Activated gamma-delta T cell treated with anti-CD3 and anti-CD28 coated beads, Interleukin-2, amount 50 U/mL, for 16 hours (primary cell): ENCODE measurements at regions not wholly inside any gene's neighbourhood (a gene's known extent, or its start where the extent isn't known, plus 50 kb on each side); places are given as distances from the start of the nearest gene placed in this dataset.
"Not testable (repeated sequence)": the region's sequence is repeated elsewhere in the genome, so short reads cannot be mapped to it uniquely, and the experiment has no call there.

ENCODE experiments used
- DNase-seq: peaks from one replicate; pipeline ENCODE4 v3.0.0-alpha.2; 2020; ENCODE audit warnings: low read depth

DNA sequence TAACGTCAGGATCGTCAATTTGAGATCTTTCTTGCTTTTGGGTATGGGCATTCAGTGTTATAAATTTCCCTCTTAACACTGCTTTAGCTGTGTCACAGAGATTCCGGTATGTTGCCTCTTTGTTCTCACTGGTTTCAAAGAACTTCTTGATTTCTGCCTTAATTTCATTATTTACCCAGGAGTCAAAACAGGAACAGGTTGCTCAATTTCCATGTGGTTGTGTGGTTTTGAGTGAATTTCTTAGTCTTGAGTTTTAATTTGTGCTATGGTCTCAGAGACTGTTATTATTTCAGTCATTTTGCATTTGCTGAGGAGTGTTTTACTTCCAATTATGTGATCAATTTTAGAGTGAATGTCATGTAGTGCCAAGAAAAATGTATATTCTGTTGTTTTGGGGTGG, 153.1 kb downstream of the PCDH17 start:
- DNase-seq, result no peak

DNA sequence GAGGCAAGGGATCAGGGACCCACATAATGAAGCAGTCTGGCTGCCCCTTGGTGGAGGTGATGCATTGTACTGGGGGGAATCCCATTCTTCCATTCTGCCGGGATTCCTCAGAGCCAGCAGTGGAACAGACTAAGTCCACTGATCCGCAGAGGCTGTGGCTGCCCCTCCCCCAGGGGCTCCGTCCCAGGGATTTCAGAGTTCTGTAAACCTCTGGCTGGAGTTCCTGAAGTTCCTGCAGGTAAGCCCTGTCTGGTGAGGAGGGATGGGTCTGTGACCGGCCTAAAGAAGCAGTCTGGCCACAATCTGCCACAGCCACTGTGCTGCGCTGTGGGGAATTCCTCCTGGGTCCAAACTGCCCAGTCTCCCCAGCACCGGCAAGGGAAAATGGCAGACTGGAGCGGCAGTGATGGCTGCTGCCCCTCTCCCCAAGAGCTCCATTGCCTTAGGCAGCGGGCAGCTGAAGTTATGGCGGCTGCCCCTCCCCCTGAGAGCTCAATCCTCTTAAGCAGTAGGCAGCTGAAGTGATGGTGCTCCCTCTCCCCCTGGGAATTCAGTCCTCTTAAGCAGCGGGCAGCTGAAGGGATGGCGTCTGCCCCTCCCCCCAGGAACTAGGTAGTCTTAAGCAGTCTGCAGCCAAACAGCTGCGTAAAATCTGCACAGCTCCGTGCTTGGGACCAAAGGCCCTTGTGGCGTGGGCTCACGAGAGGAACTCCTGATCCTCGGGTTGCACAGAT, 155.7 kb downstream of the PCDH17 start:
- DNase-seq, result no peak

GRCh38 chr13:57799624-57800023, 168.1 kb downstream of the PCDH17 start:
- DNase-seq, result no peak

DNA sequence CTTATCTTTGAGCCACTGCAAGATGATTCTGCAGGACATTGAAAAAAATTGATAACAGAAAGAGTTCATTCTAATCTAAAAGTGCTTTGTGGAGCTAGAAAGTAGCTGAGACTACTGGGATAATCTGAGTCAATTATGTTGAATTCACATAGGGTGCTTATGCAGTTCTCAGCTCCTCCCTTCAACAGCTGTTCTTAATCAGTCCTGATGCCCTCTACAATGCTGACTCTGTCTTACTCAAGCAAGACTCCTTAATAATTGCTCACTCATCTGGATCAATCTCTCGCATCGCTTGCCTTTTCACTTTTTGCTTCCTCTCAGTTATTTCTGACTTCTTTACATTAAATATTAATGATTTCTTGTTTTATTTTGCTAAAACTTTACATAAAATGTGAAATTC, 182.1 kb downstream of the PCDH17 start:
- DNase-seq, result no peak

DNA sequence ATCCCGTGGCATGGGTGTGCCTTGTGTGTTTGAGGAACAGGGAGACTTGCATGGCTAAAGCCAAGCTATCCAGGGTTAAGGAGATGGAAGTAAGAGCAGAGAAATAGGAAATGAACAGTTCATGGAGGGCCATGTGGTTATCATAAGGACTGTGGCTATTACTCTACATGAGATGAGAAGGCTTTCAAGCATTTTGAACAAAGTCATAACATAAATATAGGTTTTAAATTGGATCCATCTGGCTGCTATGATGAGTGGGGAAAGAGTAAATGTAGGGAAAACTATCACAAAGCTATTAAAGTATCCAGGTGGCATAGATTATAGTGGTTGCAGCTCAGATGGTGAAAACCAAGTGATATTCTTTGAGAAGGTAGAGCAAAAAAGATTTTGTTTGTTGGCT, 184.1 kb downstream of the PCDH17 start:
- DNase-seq, result no peak

GRCh38 chr13:57820924-57821323, 189.4 kb downstream of the PCDH17 start:
- no peak for DNase-seq

DNA sequence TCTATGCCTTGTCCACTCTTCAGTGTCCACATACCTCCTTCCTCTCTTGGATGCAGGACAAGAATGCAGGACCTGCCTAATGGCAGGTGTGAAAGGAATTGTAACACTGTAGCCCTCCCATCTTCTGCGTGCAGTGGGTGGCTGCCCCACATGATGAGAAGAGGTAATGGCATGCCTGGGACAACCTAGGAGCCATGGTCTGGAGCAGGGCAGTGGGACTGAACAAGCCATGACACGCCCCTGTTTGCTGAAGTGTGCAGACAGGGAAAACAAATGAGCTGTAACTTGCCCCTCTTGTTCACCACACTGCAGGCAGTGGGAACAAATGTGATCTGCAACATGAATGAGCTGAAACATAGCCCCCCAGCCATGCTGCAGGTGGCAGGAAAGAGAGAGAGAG, 192.2 kb downstream of the PCDH17 start:
- no peak for DNase-seq

- DNase-seq, result no peak
These were observed 192.6 kb downstream of the PCDH17 start for GRCh38 chr13:57824121-57824520.

GRCh38 chr13:57825066-57825465, 193.5 kb downstream of the PCDH17 start:
- DNase-seq, result no peak

- DNase-seq, result no peak
These were observed 198.0 kb downstream of the PCDH17 start for GRCh38 chr13:57829496-57829895.

GRCh38 chr13:57832187-57832586, 200.6 kb downstream of the PCDH17 start:
- DNase-seq, result no peak

- DNase-seq, result no peak
These were observed 206.3 kb downstream of the PCDH17 start for GRCh38 chr13:57837801-57838200.

GRCh38 chr13:57843521-57843920, 212.0 kb downstream of the PCDH17 start:
- DNase-seq, result no peak

DNA sequence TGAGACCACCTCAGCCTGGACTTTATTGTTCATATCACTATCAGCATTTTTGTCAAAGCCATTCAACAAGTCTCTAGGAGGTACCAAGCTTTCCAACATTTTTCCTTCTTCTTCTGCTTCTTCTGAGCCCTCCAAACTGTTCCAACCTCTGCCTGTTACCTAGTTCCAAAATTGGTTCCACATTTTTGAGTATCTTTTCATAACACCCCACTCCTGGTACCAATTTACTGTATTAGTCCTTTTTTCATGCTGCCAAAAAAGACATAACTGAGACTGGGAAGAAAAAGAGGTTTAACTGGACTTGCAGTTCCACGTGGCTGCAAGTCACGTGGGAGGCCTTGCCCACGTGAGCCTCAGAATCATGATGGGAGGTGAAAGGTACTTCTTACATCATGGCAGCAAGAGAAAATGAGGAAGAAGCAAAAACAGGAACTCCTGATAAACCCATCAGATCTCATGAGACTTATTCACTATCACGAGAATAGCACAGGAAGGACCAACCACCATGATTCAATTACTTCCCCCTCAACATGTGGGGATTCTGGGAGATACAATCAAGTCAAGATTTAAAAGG, 215.1 kb downstream of the PCDH17 start:
- no peak for DNase-seq

GRCh38 chr13:57857945-57858344, 226.4 kb downstream of the PCDH17 start:
- DNase-seq, result no peak

DNA sequence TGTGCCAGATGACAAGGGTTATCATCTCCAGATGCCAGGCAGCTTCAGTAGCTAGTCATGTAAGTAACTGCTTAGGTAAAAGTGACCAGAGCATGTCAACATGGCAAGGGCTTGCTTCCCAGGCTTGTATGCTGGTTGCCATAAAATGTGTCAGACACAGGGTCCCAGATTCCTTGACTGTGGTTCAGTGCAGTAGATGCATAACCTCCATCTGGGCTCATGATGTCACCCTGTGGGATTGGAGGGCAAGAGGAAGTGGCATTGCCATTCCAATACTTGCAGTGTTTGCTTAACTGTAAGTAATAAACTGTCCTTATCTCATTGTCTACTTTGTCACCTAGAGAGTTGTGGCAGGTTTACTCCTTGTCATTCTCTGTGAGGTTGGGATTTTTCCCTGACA, 226.8 kb downstream of the PCDH17 start:
- DNase-seq, result no peak

- no peak for DNase-seq
These were observed 231.3 kb downstream of the PCDH17 start for GRCh38 chr13:57862879-57863278.

DNA sequence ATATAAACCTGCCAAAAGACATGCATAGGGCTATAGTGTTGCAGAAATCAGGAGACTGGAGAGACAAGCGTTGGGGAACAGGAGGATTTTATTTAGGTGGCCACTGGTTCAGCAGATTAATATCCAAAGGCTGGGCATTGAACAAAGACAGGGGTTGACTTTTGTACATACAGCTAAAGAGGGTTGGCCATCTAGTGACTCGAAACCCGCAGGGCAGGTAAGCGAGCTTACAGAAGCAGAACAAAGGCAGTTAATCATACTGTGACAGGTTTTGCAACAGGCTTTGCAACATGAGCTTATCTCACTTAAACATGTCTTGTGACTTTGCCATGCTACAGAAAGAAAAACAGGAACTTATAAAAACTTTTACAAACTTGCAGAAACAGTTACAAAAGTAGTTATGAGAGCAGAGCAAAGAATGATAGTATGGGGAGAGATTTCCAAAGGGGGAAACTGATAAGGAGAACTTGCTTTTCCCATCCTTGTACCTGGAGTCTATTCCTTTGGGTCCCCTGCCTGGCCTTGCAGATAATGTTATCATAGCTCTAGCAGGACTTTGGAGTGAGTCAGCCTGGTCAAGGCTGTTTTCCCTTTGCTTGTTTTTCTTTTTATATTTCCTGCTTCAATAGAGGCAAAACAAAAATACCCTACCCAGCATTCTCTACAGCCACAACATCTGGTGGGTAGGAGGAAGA, 234.2 kb downstream of the PCDH17 start:
- DNase-seq, result no peak

DNA sequence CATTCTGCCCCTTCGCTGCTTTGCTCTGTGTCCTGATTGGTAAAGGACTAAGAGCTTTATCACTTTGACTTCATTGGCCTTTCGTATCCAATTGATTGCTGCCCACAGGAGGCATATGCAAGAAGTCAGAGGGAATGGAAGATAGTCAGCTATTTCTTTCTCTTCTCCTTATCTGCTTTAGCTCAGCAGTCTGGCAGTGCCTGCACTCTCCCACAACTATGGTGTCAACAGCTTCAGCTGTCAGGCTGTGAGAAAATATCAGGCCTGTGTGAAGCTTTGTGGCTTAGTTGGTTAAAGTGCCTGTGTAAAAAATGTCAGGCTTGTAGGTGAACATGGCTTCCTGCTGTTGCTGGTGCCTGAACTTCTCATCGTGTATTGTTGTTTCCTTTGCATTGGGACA, 243.0 kb downstream of the PCDH17 start:
- DNase-seq, result no peak

- no peak for DNase-seq
These were observed 246.1 kb downstream of the PCDH17 start for GRCh38 chr13:57877601-57878000.

DNA sequence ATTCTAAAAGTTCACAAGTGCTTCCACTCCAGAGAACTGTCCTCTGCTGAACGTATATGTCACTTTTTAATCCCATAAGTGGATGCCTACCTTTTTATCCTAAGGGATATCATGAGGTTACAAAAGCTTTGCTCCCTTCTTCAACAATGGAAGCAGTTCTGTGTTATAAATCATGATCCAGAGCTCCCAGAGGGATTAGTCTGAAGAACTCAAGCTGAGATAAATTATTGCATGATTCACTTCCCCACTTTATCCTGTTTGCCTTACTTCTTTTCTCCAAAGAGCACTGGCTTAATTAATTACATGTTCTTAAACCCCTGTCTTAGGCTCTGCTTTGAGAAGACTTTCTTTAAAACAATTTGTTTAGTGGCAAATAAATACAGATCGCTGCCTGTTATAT, 246.7 kb downstream of the PCDH17 start:
- DNase-seq, result no peak

- no peak for DNase-seq
These were observed 265.7 kb downstream of the PCDH17 start for GRCh38 chr13:57897225-57897624.

- no peak for DNase-seq
These were observed 267.6 kb downstream of the PCDH17 start for GRCh38 chr13:57899096-57899495.

- DNase-seq, result not testable (repeated sequence)
These were observed 278.3 kb downstream of the PCDH17 start for GRCh38 chr13:57909833-57910232.
